GM13977 (cell line): ENCODE measurements at regions not wholly inside any gene's neighbourhood (a gene's known extent, or its start where the extent isn't known, plus 50 kb on each side); places are given as distances from the start of the nearest gene placed in this dataset.

Source experiments
- DNase-seq: peaks from one replicate; pipeline ENCODE4 v3.0.0; 2012; ENCODE audit warnings: low spot score
- in situ Hi-C: fragments of 300-500 bp; cut with MboI; formaldehyde crosslinking; loops from one replicate; pipeline ENCODE4 v1.12.0; 2022; ENCODE audit warnings: low sequenced_read_pairs, low pct_unique_long_range_greater_than_20kb, mixed read lengths, inconsistent platforms; ENCODE audit not compliant: unreplicated experiment
- TF ChIP-seq, protein P1 (sequence below): IDR thresholded peaks from 2 replicates; pipeline ENCODE4 v1.5.1; 2012; ENCODE audit warnings: mild to moderate bottlenecking, control low read depth; ENCODE audit not compliant: insufficient read depth; ENCODE audit errors: extremely low read depth, missing control alignments

DNA sequence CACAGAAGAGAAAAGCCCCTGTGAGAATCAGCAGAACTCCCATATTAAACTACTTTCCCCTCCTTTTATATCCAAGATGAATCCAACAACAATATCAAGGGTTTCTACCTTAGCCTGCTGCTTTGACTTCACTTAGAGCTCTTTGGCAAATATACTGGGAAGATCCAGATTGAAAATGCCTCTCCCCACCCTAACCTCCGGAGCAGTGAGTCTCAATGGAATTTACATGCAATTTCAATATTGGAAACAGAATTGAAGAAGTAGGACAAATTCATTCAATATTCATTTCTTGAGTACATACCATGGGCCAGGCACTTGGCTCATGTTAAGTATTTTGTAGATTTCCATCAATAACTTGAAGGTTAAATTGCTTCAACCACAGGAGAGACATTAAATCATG, 457.4 kb downstream of the TBC1D4 start:
- no peak for DNase-seq
- TF ChIP-seq, protein P1, sequence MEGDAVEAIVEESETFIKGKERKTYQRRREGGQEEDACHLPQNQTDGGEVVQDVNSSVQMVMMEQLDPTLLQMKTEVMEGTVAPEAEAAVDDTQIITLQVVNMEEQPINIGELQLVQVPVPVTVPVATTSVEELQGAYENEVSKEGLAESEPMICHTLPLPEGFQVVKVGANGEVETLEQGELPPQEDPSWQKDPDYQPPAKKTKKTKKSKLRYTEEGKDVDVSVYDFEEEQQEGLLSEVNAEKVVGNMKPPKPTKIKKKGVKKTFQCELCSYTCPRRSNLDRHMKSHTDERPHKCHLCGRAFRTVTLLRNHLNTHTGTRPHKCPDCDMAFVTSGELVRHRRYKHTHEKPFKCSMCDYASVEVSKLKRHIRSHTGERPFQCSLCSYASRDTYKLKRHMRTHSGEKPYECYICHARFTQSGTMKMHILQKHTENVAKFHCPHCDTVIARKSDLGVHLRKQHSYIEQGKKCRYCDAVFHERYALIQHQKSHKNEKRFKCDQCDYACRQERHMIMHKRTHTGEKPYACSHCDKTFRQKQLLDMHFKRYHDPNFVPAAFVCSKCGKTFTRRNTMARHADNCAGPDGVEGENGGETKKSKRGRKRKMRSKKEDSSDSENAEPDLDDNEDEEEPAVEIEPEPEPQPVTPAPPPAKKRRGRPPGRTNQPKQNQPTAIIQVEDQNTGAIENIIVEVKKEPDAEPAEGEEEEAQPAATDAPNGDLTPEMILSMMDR: no peak
- in situ Hi-C loops: no loop called here

DNA sequence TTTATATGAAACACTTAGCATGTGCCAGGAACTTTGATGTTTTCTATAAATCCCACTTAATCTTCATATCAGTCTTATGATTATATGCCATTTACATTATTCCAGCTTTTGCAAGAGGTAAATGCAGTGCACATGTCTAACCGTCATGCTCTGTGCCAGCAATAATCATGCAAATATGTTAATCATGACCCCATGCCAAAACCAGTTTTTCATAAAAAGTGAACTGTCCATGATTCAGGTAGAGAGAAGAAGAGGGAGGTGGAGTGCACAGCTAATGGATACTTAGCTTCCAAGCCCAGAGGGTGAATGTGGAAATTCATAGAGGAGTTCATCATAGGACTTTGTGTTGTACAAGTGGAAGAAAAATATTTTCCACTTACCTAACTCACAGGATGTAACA, 458.4 kb downstream of the TBC1D4 start:
- DNase-seq: no peak
- in situ Hi-C loops: no loop called here
- TF ChIP-seq, protein P1: no peak

DNA sequence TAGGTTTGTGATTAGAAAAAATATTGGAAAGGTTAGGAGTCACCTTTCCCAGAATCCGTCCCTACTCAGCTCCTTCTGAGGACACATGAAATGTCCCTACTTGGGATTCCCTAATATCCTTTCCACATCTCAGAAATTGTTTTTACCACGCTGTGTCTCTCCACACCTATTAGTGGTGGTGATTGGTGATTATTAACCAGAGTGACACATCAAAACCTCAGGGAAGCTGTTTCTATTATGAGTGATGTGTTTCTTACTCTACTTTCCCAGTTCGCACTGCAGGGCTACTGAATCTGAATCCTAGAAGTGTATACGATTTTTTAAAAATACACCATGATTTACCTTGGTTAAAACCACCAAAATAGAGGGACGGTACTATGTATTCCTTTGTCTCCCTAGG, 460.8 kb downstream of the TBC1D4 start:
- TF ChIP-seq, protein P1: no peak
- in situ Hi-C loops: no loop called here
- no peak for DNase-seq

DNA sequence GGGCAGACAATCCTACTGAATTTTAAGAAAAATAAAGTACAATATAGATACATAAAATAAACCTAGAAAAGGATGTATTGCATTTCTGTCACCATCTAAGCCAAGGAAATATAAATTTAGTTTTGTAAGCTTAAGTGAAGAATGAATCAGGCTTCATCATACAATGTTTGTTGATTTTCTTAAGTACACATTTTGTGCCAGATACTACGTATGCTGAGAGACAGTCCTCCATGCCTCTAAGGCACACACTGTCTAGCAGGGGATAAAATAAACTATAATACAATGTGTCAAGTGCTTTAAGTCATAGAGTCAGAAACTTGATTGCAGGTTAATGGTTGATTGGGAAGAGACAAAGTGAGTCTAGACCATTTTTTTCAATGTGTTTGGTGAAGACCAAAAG, 465.7 kb downstream of the TBC1D4 start:
- in situ Hi-C loops: no loop called here
- TF ChIP-seq, protein P1: no peak
- DNase-seq: no peak

DNA sequence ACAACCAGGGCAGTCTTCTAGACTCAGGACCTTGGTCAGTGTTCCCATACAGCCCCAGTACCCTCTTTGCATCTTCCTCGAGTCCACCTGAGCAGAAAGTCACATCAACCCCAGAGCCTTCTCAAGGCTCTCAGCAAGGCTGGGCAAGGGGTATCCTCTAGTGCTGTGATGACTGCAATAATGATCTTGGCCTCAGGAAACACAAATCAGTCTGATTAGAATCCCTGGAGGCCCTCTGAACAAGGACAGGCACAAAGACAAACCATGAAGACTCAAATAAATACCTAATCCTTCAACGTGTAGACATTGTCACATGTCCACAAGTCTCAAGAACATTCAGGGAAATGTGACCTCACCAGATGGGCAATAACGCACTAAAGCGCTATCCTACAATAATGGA, 468.2 kb downstream of the TBC1D4 start:
- DNase-seq: no peak
- in situ Hi-C loops: no loop called here

DNA sequence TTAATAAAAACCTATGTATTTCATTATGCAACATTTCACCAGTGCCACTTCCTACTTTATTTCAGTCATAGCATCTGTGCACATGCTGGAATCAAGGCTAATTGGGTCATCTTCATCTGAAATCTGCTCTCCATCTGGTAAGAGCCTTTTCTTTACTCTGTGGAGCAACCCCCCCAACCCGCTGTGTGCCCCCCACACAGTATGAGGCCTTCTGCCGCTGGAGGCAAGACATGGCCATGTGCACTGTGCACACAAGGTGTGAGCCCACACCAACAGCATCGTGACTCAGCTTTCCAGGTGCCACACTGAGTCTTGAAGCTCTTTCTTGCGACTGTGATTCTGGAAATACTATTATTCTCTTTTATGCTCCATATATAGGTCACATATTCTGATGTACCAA, 471.0 kb downstream of the TBC1D4 start:
- in situ Hi-C loops: no loop called here
- TF ChIP-seq, protein P1: no peak
- no peak for DNase-seq

More for the DNA sequence above, 468.2 kb downstream of the TBC1D4 start:
- TF ChIP-seq, protein P1: no peak

DNA sequence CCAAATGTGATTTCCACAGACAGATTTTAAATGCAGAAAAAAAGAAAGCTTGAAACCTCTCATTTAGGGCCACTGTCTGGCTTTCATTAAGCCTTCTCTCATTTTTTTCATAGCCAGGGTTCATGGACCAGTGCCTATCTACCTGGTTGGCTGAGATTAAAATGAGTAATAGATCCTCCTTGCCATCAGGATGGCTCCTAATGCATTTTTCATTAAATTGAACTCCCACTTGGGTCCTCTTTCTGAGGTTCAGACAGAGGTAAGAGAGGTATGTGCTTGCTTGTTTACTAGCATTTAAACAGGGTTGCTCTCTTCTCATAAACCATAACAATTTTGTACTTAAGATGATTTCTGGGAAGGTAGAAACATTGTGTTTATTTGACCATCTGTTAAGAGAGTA, 473.0 kb downstream of the TBC1D4 start:
- in situ Hi-C loops: no loop called here
- TF ChIP-seq, protein P1: no peak
- no peak for DNase-seq
